ENCODE measurements at regions not wholly inside any gene's neighbourhood (a gene's known extent, or its start where the extent isn't known, plus 50 kb on each side); places are given as distances from the start of the nearest gene placed in this dataset.

- TF ChIP-seq POLR2A (IDR thresholded peaks at IDR 0.05; ENCODE audit: low read depth, low read length) = no peak
- no peak for TF ChIP-seq POLR2AphosphoS5 (IDR thresholded peaks at IDR 0.05; ENCODE audit: low read depth, low read length)
These were observed 211.7 kb downstream of the SP3 start for GRCh38 chr2:173753441-173753840.

All from GM12892 (cell line).